ENCODE measurements at regions not wholly inside any gene's neighbourhood (a gene's known extent, or its start where the extent isn't known, plus 50 kb on each side); places are given as distances from the start of the nearest gene placed in this dataset.

GRCh38 chr3:107285197-107285596 is 92.0 kb upstream of the CCDC54 start:
- no peak for ATAC-seq

DNA sequence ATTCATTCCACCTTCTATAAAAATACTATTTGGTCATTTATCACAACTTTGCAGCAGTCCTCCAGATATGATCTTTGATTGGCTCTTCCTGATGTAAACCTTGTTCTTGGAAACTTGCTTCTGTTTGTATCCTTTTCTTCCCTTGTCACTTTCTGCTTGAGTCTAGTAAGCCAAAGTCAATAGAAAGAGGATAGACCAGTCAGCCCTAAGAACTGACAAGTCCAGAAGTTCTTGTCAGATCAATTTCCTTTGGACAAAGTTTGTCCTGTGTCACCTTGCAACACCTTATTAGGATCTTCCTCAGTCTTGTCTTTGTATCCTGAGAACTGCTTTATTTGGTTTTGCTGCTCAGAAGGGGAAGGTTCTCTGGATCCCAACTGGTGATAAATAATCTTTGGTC is 87.9 kb upstream of the CCDC54 start:
- ATAC-seq = no peak

DNA sequence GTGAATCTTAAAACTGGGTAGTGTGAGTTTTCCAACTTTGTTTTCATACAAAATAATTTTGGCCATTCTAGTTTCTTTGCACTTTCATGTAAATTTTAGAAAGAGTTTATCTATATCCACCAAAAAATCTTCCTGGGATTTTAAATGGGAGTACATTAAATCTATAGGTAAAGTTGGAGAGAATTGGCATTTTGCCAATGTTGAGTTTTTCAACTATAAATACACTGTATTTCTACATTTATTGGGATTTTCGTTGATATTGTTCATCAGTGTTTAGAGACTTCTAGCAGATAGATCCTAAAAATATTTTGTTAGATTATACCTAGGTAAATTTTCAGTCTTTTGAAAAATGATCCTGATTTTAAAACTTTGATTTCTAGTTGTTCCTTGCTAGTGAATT is 83.1 kb upstream of the CCDC54 start:
- no peak for ATAC-seq

DNA sequence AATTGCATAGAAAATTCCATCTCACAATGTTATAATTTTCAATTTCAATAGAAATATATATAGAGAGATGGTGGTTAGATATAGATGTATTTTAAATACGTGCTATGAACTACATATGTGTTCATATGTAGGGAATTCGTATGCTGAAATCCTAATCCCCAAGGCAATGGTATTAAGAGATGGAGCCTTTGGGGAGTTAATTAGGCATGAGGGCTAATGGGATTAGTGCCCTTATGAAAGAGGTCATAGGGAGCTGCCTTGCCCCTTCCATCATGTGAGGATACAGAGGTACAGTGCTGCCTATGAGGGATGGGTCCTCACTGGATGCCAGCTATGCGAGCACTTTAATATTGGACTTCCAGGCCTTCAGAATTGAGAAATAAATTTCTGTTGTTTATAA is 79.6 kb upstream of the CCDC54 start:
- ATAC-seq = no peak

- ATAC-seq = no peak
These were observed 70.0 kb upstream of the CCDC54 start for GRCh38 chr3:107307205-107307604.

- no peak for ATAC-seq
These were observed 68.5 kb upstream of the CCDC54 start for GRCh38 chr3:107308716-107309115.

- no peak for ATAC-seq
These were observed 67.9 kb upstream of the CCDC54 start for GRCh38 chr3:107309312-107309711.

DNA sequence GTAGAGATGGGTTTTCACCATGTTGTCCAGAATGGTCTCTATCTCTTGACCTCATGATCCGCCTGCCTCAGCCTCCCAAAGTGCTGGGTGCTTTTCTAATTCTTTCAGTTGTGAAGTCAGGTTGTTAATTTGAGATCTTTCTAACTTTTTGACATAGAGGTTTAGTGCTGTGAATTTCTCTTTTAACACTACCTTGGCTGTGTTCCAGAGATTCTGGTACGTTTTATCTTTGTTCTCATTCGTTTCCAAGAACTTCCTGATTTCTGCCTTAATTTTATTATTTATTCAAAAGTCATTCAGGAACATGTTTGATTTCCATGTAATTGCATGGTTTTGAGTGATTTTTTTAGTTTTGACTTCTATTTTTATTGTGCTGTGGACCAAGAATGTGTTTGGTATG is 63.5 kb upstream of the CCDC54 start:
- no peak for ATAC-seq

- ATAC-seq = no peak
These were observed 62.1 kb upstream of the CCDC54 start for GRCh38 chr3:107315141-107315540.

GRCh38 chr3:107323723-107324122 is 53.5 kb upstream of the CCDC54 start:
- no peak for ATAC-seq

DNA sequence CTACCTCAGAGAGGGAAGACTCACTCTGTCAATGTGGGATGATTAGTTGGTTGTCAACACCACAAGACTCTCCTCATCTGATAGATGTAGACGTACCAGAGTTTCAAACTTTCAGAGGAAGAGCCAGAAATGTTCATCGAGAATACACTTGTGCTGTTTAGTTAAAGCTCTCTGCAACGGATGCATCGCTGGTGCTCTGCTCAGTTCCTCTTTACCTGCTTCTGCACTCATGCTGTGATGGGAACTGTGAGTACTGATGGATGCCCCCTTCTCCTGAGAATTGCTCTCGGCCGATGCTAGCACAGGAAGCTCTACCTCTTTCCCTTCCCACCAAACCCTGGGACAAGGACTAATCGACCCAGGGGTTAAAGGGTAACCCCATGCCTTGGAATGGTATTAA is 51.8 kb upstream of the CCDC54 start:
- no peak for ATAC-seq

All from activated CD4-positive, CD25-positive, alpha-beta regulatory T cell treated with anti-CD3 and anti-CD28 coated beads, Interleukin-2, amount 50 U/mL, for 24 hours (primary cell).